ENCODE measurements at regions not wholly inside any gene's neighbourhood (a gene's known extent, or its start where the extent isn't known, plus 50 kb on each side); places are given as distances from the start of the nearest gene placed in this dataset.

- TF ChIP-seq, protein P1, sequence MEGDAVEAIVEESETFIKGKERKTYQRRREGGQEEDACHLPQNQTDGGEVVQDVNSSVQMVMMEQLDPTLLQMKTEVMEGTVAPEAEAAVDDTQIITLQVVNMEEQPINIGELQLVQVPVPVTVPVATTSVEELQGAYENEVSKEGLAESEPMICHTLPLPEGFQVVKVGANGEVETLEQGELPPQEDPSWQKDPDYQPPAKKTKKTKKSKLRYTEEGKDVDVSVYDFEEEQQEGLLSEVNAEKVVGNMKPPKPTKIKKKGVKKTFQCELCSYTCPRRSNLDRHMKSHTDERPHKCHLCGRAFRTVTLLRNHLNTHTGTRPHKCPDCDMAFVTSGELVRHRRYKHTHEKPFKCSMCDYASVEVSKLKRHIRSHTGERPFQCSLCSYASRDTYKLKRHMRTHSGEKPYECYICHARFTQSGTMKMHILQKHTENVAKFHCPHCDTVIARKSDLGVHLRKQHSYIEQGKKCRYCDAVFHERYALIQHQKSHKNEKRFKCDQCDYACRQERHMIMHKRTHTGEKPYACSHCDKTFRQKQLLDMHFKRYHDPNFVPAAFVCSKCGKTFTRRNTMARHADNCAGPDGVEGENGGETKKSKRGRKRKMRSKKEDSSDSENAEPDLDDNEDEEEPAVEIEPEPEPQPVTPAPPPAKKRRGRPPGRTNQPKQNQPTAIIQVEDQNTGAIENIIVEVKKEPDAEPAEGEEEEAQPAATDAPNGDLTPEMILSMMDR (conservative IDR thresholded peaks at IDR 0.05): no peak
- TF ChIP-seq ZFX (IDR thresholded peaks at IDR 0.05): no peak
These were observed 200.0 kb upstream of the DTNBP1 start for GRCh38 chr6:15862810-15863209.
